Stimulated activated CD8-positive, alpha-beta memory T cell treated with anti-CD3 and anti-CD28 coated beads, Interleukin-12 subunit alpha, Interleukin-12 subunit beta, amount 100 ng/mL, for 24 hours (primary cell): ENCODE measurements at regions not wholly inside any gene's neighbourhood (a gene's known extent, or its start where the extent isn't known, plus 50 kb on each side); places are given as distances from the start of the nearest gene placed in this dataset.

Source experiments
- DNase-seq: peaks from one replicate; pipeline ENCODE4 v3.0.0-alpha.2; 2020; ENCODE audit errors: extremely low read depth

DNA sequence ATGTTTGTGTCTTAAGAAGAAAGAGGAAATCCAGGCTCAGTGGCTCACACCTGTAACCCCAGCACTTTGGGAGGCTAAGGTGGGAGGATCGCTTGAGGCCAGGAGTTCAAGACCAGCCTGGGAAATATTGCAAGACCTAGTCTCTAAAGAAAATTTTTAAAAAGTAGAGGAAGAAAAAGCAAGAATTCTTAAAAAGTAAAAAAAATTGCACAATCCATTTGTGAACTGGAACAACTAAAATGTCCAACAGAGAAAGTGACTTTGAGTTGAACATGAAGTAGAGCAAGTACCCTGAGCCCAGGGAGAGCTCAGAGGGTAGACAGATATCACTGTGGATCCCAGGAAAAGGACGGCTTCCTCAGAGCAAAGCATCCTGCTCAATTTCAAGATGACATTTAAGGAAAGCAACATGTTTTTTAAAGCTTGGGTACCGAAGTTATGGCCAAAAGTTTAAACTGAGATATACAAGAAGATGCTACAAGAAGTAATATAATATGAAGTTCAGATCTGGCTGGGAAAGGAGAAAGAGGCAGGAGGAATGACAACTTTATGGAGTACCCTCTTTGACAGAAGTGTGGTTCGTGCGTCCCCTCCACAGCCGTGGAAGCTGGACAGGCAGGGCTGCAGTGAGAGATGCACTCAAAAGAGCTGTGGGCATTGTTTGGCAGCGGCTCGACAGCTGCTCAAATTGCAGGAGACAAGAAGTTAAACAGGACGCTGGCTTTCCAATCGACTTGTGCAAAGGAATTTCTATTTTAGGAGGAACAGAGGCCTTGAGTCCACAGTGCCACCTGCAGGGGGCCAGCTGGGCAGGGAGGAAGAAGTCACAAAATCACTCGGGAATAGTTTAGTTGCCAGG lies 201.3 kb downstream of the JCAD start:
- DNase-seq, result no peak

DNA sequence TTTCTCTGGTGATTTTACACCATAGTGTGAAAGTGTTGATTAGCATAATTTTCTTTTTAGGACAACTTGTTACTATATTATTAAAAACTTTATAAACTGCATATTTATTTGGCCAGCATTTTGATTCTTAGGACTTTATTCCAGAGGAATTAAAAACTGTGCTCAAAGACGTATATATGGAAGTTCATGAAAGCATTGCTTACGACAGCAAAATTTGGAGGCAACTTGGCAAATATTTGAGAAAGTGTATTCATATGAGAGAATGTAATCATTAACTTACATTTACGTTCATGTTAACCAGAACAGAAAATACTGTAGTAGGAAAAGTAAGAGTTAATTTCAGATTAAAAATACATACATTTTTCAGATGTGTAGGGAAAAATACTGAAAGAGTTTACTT lies 203.1 kb downstream of the JCAD start:
- no peak for DNase-seq

DNA sequence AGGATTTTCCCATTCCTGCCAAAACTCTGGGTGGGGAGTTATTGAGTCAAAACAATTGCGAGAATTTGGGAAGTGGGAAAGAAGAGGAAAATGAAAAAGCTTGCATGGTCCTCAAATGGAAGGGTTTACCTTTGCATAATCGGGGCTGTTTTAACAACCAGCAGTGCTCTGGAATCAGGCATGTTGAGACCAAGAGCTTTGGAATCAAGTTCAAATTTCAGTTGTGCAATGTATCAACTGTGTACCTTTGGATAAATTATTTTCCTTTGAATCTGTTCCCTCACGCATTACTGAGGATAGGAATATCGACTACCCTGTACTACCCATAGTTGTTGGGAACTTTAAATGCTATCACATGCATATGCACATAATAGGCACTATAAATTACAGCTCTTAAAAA lies 205.5 kb downstream of the JCAD start:
- DNase-seq, result no peak

DNA sequence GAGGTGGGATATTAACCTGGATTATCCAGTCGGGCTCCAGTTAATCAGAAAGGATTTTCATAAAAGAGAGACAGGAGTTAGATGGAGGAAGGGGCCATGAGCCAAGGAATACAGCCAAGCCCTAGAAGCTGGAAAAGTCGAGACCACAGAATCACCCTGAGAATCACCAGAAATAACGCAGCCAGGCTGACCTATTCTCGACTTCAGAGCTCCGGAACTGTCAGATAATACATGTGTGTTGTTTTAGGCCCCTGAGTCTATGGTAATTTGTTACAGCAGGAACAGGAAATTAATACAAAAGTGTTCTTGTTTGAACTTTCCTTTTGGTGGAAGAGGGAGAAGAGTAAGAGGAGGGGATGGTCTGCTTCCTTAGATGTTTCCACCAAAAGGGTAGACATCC lies 208.1 kb downstream of the JCAD start:
- no peak for DNase-seq

DNA sequence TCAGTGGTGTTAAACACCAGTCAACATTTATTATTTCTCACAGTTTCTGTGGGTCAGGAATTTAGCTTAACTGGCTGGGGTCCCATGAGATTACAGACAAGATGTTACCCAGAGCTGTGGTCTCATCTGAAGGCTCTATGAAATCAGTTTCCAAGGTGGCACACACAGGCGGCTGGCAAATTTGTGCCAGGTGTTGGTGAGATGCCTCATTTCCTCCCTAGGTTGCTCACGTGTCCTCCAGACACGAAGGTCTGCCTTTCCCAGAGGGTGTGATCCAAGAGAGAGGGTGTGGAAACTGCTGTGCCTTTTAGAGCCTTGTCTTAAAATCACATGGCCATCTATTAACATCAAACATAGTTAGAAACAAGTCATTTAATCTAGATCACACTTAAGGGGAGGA lies 209.0 kb downstream of the JCAD start:
- DNase-seq, result no peak

DNA sequence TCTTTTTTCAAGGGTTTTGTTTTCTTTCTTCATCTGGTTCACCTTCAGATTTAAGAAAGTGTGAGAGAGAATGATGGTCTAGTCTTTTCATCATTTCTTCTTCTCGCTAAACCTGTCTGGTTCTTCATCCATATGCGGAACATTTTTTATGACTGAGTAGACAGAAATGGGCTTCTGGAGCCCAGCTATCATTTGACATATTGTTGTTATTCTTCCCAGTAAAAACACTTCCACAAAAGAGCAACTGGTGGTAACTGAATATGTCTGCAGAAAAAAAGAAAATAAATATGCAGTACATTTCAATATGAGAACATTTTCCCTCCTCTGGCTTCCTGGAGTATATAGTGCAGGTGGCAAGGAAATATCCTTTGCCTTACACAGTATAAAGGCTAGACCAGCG lies 209.5 kb downstream of the JCAD start:
- no peak for DNase-seq

DNA sequence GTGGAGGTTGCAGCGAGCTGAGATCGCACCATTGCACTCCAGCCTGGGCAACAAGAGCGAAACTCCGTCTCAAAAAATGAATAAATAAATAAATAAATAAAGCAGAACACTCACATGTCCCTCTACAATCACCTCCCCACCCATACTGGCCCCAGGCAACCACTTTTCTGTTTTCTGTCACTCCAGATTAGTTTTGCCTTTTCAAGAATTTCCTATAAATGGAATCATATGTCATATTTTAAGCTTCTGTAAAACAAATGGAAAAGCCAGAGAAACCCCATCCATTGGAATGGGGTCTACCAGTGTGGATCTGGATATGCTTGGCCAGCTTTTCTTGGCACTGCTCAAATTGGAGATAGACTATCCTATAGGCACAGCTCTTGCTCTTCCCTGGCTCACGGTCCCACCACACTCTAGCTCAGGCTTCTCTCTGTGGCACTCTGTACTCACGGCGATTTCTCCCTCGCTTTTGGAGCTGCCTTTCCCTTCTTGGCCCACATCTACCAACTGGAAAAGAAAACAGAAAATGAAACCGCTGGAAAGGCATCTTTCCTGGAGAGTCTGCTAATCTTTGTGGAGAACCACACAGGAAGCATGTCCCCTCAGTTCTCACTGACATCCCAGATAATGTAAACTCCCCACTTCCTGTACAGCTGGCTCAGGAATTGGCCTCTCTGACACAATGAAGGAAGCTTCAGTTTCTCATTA lies 210.1 kb downstream of the JCAD start:
- no peak for DNase-seq

DNA sequence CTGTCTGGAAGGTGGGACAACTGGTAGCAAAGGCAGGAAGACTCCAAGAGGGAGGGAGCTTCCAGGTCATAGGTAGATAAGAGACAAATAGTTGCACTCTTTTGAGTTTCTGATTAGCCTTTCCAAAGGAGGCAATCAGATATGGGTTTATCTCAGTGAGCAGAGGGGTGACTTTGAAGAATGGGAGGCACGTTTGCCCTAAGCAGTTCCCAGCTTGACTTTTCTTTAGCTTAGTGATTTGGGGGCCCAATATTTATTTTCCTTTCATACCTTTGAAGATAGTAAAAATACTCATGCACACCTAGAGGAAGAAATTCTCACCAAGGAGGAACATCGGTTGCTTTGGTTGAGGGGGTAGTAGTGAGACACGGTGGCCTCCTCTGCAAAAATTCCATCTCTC lies 212.1 kb upstream of the SVIL start:
- no peak for DNase-seq

DNA sequence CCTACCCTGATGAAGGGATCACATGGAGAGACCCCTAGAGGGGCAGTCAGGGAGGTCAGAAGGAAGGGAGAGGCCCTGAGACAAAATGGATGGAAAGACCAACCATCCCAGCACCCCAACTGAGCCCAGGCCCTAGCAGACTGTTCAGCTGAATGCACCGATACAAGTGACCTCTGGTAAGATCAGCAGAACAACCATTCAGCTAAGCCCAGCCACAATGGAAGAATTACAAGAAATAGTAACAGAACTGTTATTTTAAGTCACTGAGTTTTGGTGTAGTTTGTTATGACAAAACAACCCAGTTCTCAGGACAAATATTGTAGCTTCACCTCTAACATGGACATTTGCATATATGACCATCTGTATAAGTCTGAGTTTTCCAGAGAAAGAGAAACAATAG lies 210.4 kb upstream of the SVIL start:
- no peak for DNase-seq

DNA sequence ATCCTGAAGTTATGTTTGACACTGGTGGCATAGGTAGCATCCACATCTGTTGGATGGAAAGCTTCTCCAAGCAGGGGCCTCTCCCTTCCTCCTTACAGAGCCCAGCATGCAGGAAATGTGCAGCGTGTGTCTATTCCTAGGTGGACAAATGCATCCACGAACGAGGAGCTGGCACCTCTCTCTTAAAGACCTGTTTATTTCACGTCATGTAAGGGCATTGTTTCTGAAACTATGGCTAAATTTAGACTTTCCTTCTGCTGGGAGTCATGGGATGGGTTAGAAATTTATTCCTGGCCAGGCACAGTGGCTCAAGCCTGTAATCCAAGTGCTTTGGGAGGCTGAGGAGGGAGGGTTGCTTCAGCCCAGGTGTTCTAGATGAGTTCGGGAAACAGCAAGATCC lies 208.4 kb upstream of the SVIL start:
- DNase-seq, result no peak

DNA sequence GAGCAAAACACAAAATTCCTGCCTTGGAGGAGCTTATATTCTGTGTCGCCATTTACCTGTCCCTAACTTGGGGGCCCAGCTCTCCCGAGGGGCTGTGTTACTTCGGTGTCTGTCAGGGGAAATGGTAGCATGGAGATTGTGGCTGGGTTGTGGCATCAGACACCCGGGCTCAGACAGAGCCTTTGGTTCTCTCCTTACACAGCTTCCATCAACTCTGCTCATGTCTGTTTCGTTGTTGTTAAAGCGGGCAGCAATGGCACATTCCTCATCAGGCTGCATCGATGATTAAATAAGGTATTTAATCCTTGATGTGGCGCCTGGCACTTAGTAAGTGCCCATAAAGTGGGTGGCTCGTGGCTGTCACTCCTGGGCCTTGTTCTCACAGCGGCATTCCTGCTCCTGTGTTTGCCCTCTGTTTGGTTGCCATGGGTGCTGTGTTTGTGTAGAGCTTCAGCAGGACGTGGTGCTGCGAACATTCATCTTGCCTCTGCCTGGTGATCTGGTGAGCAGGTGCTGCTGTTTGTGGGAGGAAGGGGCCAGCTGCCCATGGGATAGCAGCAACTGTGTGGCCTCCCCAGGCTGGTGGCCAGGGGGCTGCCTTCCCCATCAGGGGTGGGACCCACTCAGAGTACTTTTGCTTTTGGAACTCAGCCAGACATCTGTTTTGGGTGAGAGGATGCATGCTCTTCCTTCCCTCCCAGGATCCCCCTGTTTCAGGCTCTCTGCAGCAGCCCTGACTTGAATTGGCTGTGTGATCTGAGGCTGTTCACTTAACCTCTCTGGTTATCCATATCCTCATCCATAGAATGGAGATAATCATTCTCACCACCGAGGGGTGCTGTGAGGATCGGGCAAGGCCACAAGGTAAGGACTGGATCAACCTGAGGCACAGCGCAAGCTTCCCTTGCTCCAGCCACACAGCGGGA lies 207.2 kb upstream of the SVIL start:
- DNase-seq, result no peak

DNA sequence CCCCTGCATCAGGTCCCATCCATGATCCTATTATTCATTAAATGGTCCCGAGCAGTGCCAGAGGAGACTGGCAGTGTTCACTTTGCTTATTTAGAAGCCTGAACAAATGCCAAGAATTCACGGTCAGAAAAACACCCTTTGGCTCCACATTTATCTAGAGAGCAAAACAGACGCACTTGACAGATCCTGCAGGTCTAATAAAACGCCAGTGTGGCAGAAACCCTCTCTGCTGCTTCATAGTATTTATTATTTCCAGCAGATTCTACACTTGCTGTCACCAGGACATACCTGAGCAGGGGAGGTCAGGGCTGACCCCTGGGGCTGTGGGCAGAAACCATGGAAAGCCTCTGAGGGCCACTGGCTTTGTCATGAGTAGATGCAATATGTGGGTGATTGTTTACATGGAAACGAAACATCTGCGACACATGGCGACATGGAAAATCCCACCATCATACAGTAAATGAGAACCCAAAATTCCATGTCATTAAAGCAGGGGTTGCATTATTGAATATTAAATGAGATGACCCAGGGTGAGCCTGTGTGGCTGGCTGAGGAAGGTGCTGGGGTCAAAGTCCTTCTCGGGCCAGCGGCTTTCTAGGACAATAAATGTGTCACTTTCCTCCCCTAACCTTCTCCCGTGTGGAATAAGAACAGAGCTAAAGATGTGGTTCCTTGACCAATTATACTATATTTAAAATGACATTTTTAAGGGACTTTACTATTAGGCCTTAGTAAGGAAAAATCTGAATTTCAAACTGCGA lies 205.9 kb upstream of the SVIL start:
- DNase-seq, result no peak

DNA sequence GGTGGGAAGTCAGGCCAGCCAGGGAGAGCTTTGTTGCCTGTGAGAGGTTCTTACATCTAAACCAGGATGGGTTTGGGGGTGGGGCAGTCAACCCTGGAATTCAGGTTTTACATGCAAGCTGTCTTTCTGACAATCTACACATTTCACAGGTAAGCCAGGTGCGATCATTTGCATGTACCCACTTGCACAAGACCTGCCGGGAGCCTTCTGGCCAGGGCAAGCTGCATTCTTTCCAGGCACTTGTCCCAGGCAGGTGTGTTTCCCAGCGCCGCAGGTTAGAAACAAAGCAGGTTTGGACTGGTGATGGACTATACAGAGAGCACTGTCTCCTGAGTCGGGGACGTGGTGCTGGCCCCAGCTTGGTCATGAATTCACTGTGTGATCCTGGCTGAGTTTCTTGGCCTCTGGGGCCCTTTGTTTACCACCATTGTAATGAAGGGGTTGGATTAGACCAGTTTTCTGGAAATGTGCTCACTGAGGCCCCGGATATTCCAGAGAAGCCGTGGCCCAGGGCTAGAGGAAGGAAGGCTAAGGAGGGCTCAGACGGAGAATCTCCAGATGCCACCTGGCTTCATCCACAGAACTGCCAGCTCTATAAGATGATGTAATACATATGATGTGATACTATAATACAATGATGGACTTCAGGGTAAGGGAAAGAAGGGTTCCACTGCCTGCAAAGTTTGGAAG lies 205.2 kb upstream of the SVIL start:
- DNase-seq, result no peak

DNA sequence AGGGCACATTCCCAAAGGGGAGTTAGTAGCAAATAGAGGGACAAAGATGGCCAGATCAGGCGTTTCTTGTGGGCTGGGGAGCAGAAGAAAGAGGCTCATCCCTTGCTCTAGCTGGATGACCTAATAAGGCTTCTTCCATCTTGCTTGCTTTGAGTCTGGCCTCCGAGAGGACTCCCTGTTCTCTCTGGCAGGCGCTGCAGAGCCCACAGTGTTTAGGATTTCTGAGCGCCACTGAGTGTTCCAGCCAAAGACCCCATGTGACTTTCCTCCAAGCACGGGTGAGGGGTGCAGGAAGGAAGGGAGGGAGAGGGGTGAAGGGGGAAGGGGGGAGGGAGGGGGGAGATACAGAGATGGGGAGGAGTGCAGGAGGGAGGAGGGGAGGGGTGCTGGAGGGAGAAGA lies 203.8 kb upstream of the SVIL start:
- DNase-seq, result no peak

DNA sequence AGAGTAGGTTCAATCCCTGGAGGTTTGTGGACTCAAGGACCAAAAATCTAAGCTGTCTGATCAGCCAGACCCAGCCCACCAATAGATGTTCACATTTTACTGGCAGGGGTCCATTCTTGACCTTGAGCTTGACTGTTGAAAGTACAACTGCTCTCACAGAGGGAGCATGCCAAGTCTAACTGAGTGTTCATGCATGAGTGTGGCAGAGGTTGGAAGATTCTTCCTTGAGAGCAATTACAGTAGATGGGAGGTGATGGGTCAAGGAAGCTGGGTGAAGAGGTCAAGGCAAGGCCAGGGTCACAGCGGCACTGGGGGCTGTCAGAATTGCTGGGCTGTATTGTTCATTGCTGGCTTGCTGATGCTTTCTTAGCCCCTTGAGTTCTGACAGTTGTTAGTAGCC lies 202.8 kb upstream of the SVIL start:
- DNase-seq, result no peak

DNA sequence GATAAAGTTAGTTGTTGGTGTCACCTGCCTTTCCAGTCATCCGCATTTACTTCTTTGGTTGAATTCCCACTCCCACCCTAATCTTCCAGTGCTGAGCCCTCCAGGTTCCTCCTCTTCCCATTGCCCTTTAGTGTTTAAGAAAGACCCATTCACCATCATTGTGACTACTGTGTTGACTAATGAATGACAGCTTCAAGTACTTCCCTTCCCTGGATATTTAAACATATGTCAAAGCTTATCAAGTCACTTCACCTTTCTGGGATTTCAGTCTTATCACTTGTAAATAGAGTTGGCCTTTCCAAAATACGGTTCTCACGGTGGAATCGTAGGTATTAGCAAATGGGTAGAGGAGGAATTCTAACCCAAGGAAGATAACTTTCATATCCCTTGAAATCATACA lies 201.6 kb upstream of the SVIL start:
- no peak for DNase-seq

DNA sequence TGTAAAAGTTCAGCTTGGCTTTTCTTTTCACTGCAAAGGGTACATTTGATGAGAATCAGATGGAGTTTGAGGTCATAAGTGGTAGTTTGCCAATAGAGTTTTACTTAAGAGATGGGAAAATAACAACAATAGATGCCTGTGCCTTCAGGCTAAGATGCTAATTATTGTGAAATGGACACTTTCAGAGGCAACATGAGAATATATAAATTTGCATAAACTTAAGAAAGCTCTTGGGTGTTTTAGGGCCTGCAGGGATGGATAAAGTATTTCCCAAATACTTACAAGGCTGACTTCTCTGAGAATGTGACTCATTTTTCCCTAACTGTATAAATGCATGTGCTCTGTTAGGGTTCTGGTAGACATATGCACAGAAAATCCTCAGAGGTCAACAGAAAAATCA lies 200.3 kb upstream of the SVIL start:
- DNase-seq, result no peak

DNA sequence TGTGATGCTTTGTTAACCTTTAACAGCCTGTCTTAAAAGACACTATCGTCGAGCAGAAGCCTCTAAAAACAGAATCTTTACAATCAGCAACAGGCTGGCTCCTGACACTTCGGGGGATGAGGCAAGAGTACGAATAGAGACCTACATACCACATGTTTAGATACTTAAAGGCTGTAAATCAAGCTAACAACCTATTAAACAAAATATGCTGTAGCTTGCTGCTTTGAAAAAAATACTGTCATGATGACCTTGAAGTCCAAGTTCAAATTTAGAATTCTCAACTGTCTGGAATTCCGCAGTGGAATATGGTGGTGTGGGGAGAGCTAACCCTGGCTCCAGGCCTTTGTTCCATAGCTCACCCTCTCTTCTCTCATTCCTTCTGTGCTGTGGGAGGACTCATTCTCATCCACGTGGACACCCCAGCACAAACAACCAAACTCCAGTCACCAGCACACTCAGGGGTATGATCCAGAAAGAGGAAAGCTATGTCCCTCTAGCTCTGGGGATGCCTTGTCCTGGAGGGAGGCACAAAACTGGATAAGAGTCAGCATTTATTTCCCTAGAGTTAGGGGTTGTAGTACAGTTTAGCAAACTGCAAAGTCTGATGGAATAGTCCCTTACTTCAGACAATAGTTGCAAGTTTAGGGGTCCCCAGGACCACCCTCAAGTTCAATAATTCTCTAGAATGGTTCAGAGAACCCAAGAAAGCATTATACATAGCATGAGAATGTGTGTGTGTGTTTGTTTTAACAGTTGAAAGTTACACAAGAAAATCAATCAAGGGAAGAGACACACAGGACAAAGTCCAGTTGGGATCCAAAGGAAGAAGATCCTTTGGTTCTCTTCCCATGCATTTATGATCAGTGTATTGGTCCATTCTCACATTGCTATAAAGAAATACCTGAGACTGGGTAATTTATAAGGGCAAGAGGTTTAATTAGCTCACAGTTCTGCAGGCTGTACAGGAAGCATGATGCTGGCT lies 196.1 kb upstream of the SVIL start:
- DNase-seq, result no peak

DNA sequence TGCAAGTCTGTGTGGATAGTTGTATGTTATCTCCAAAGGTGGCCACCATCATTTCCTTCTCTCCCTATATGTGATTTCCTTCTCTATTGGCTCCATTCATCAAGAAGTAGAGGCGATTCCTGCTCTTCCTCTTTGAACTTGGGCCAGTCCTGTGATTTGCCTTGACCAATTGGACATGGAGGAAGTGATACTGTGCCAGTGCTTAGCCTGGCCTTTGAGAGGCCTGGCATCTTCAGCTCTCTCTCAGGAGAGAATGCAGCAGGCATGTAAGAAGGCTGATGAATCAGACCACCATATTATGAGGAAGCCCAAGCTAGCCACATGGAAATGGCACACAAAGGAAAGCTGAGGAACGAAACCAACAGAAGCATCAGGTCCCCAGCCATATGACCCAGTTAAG lies 195.0 kb upstream of the SVIL start:
- DNase-seq, result no peak

DNA sequence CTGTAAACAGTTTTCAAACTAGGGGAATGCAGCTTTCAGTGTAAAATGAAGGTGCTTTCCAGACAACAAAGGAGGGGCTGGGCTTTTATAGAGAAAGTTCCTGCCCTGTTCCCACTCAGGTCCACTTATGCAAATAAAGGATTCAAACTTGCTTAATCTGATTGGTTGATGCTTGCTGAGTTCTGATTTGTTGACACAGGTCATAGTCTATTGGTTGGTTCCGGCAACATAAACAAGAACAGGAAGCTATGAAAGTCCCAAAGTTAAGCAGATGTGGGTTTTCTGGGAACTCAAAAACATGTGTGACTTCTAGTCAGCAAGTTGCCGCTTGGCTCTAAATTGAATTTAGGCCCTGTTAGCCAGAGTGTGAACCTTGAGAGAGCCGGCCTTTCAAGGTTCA lies 194.2 kb upstream of the SVIL start:
- no peak for DNase-seq
